Testis (tissue), 2 donors: ENCODE measurements at regions not wholly inside any gene's neighbourhood (a gene's known extent, or its start where the extent isn't known, plus 50 kb on each side); places are given as distances from the start of the nearest gene placed in this dataset.

ENCODE experiments used
- DNase-seq: peaks from one replicate; pipeline ENCODE4 v3.0.0-alpha.2; 2019
- H3K27ac ChIP-seq, 2 donors: fragments of 200-600 bp; sonication (generic); one replicate each; pipeline ENCODE4 v1.5.1; 2019
- H3K27me3 ChIP-seq: fragments of 200-600 bp; sonication (generic); one replicate; pipeline ENCODE4 v1.5.1; 2019
- H3K36me3 ChIP-seq: fragments of 200-600 bp; sonication (generic); one replicate; pipeline ENCODE4 v1.5.1; 2017; ENCODE audit warnings: low read depth; ENCODE audit errors: missing control alignments
- H3K4me1 ChIP-seq: fragments of 200-600 bp; sonication (generic); one replicate; pipeline ENCODE4 v1.5.1; 2019
- H3K4me3 ChIP-seq, 2 donors: fragments of 200-600 bp; sonication (generic); one replicate each; pipeline ENCODE4 v1.5.1; 2017 to 2019
- H3K9me3 ChIP-seq: fragments of 200-600 bp; sonication (generic); one replicate; pipeline ENCODE4 v1.5.1; 2017
- CTCF ChIP-seq, 3 experiments: fragments of 450-650 bp in 2 of 3; fragments of 200-600 bp in 1 of 3; sonication (generic) in 1 of 3; IDR thresholded peaks; one replicate each; pipeline ENCODE4 v1.5.1; 2016 to 2019; ENCODE audit warnings: antibody characterized with exemption in 3 of 3, mild to moderate bottlenecking in 2 of 3, moderate library complexity in 1 of 3
- POLR2A ChIP-seq: fragments of 450-650 bp; IDR thresholded peaks from one replicate; pipeline ENCODE4 v1.6.1; 2017; ENCODE audit warnings: antibody characterized with exemption, mild to moderate bottlenecking, moderate library complexity
- WGBS, 2 donors: methylation state at CpG; one replicate each; pipeline ENCODE4 v1.1.5; 2018; 5-methylcytosine and 5-hydroxymethylcytosine counted together
- intact Hi-C: fragments of 100-400 bp; cut with DNase I; formaldehyde crosslinking; loops from one replicate; pipeline ENCODE4 v1.15.1; 2023; ENCODE audit warnings: low total_unique reads

GRCh38 chr6:21855811-21856455 lies 262.4 kb downstream of the SOX4 start:
- Histone ChIP-seq H3K27ac (no peak overlapping the region), H3K36me3 (no peaks in the 10 kb centered on the region), H3K4me3 (no peak overlapping the region), H3K27me3 (no peaks in the 10 kb centered on the region), H3K9me3 (no peaks in the 10 kb centered on the region), H3K4me1 (no peaks in the 10 kb centered on the region)
- no peak for TF ChIP-seq CTCF (IDR thresholded peaks at IDR 0.05)
- TF ChIP-seq POLR2A: no peak
- intact Hi-C loops: no loop called here
- WGBS, 2 donors: 83 to 88% methylated on average over 6 of the region's 6 CpGs
- no peak for DNase-seq

GRCh38 chr6:21856456-21856825 lies 262.9 kb downstream of the SOX4 start:
- no peaks in the 10 kb centered on the region for H3K27me3 ChIP-seq
- WGBS, 2 donors: 6 to 77% methylated on average over 1 of the region's 1 CpG
- no peaks in the 10 kb centered on the region for H3K36me3 ChIP-seq
- no peak for DNase-seq
- H3K4me1 ChIP-seq: no peaks in the 10 kb centered on the region
- intact Hi-C loops: no loop called here
- no peak overlapping the region for H3K27ac ChIP-seq
- H3K9me3 ChIP-seq: no peaks in the 10 kb centered on the region
- TF ChIP-seq CTCF (IDR thresholded peaks at IDR 0.05): no peak
- TF ChIP-seq POLR2A: no peak
- no peak overlapping the region for H3K4me3 ChIP-seq

DNA sequence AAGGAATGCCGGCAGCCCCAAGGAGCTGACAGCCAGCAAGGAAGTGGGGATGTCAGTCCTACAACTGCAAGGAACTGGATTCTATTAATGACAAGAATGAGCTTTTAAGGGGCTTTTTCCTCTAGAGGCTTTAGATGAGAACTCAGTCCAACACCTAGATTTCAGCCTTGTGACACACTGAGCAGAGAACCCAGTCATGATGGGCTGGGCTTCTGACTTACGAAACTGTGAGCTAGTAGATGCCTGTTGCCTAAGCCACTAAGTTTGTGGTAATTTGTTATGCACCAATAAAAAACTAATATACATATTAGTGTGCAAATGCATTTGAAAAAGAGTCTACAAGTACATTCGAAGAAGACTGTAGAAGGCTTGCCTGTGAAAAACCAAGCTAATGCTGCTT lies 263.3 kb downstream of the SOX4 start:
- DNase-seq: no peak
- no peak overlapping the region for H3K4me3 ChIP-seq
- H3K27me3 ChIP-seq: no peaks in the 10 kb centered on the region
- no peaks in the 10 kb centered on the region for H3K4me1 ChIP-seq
- no peak overlapping the region for H3K27ac ChIP-seq
- no peaks in the 10 kb centered on the region for H3K9me3 ChIP-seq
- H3K36me3 ChIP-seq: no peaks in the 10 kb centered on the region
- TF ChIP-seq POLR2A (no peak), CTCF (IDR thresholded peaks at IDR 0.05) (no peak)
- 93 to 96% methylated on average over 3 of the region's 3 CpGs for WGBS, 2 donors
- intact Hi-C loops: no loop called here

DNA sequence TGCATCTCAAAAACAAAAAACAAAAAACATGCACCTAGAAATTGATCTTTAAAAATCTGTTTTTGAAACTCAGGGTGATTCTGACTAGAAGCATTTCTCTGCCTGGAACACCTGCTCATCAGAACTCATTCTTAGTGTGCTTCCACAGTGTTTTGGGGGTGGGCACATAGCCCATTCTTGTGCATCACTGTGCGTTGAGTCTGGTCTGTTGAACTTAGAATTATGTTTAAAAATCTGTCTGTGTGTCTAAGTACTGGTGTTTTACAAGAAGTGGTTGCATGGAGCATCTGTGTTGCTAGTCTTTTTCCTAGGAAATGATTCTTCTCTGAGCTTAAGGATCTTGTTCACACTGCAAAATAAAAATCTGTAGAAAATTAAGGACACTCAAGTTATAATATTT lies 264.5 kb downstream of the SOX4 start:
- Histone ChIP-seq H3K27ac (no peak overlapping the region), H3K4me1 (no peaks in the 10 kb centered on the region)
- WGBS, 2 donors: 75 to 81% methylated on average over 1 of the region's 1 CpG

More for the DNA sequence above, 264.5 kb downstream of the SOX4 start:
- Histone ChIP-seq H3K27me3 (no peaks in the 10 kb centered on the region), H3K9me3 (no peaks in the 10 kb centered on the region), H3K4me3 (no peak overlapping the region), H3K36me3 (no peaks in the 10 kb centered on the region)
- intact Hi-C loops: no loop called here
- no peak for TF ChIP-seq CTCF (IDR thresholded peaks at IDR 0.05)
- no peak for TF ChIP-seq POLR2A
- no peak for DNase-seq
